Activated CD4-positive, alpha-beta T cell treated with anti-CD3 and anti-CD28 coated beads, Interleukin-10, Interleukin-2, amounts not matched to agents 100 ng/mL and 50 ng/mL, durations not matched to agents 16 hours and 8 hours (primary cell): ENCODE measurements at regions not wholly inside any gene's neighbourhood (a gene's known extent, or its start where the extent isn't known, plus 50 kb on each side); places are given as distances from the start of the nearest gene placed in this dataset.

Source experiments
- DNase-seq: peaks from one replicate; pipeline ENCODE4 v3.0.0-alpha.2; 2020

- no peak for DNase-seq
Observed at GRCh38 chr5:68408345-68408871, 192.9 kb downstream of the PIK3R1 start.

- DNase-seq: no peak
Observed at GRCh38 chr5:68409259-68409658, 193.7 kb downstream of the PIK3R1 start.

DNA sequence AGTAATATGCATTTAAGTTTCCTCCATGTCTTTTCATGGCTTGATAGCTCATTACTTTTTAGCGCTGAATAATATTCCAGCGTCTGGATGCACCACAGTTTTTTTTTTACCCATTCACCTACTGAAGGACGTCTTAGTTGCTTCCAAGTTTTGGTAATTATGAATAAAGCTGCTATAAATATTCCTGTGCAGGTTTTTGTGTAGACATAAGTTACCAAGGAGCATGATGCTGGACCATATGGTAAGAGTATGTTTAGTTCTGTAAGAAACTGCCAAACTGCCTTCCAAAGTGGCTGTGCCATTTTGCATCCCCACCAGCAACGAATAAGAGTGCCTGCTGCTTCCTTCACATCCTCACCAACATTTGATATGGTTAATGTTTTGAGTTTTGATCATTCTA lies 195.6 kb downstream of the PIK3R1 start:
- no peak for DNase-seq

DNA sequence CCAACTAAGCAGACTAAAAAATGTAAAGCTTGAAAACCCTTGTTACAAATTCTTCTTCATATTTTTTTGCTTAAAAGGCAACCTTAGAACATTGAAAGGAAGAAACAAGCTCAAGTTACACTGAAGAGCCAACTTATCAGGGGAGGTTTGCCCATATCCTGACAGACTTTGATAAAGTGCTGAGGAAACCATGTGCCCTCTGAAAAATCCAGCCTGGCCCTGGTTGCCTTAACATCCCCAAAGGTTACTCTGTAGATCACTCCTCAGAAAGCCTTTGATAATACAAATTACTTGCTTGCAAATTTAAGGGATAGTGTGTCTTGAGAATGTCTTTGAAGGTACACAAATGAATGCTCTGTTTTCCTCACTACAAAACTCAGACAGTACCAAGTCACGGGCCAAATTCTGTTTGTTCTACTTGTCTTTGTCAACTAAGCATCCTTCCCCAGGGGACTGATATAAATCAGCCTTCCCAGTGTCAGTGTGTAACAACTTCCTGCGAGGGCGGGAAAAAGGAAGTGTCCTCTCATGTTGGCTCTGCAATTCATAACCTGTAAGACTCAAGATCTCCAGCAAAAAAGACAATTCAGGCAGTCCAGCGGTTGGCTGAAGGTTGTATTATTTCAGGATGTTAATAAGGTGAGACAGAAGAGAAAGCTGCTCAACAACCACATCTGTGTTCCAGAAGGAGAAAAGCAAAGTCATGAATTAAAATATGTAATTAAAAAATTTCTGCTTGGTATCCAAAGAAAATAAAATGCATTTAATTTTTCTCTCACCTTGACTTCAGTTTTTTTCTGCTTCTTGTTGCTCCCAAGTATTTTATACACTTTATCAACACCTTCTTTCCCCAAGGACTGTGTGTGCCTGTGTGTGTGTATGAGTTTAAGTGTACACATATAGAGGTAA lies 199.9 kb downstream of the PIK3R1 start:
- DNase-seq: no peak

DNA sequence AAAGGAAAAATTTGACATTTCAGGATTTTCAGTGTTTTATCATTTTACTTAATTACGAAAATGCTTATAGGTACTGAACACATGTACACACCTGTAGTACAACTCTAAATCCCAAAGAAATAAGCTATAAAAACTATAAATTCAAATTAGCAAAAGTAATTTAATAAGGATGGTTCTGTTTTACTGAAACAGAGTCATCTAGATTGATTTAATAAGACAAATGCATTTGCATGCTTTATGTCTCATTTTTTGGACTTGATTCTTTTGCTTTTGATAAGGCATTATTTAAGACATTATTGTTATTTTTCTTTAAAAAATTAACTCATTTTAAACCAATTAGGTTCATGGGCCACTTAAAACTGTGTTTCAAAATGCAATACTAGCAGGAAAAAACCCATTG lies 201.2 kb downstream of the PIK3R1 start:
- DNase-seq: no peak

DNA sequence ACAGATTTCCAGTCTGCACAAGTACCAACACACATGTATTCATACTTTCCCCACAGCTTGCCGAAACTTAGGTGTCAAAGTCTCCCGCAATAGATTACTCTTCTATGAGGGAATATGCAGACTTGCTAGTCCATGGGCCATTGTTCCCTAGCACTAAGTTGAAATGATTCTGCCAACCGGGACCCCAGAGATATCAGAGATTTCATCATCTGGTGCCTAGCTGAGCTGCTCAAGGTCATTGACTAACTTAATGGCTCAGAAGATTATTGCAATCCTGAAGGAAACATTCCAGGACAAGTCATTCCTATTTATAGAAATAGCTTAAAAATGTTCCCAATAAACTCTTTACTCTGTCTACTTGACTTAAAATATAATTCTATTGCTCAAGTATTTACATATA lies 202.6 kb downstream of the PIK3R1 start:
- no peak for DNase-seq

GRCh38 chr5:68418680-68419079 lies 203.1 kb downstream of the PIK3R1 start:
- DNase-seq: no peak

DNA sequence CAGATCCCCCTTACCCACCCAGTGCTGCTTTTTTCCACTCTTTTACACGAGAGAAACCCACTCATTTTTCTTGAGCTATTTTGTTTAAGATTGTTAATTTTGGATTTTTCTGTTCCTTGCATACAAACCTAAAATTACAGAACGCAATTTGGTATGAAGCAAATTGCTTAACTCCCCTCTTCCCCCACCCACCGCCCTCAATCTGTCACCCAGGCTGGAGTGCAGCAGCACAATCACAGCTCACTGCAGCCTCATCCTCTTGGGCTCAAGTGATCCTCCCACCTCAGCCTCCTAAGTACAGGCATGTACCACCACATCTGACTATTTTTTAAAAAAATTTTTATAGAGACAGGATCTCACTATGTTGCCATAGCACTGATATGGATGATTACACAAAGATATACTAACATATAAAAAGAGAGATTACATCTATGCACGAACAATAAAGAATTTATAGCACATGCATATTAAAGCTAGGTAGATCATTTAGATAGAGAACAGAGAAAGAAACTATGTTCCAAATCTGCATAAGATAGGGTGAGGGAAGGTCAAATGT lies 203.6 kb downstream of the PIK3R1 start:
- DNase-seq: no peak

DNA sequence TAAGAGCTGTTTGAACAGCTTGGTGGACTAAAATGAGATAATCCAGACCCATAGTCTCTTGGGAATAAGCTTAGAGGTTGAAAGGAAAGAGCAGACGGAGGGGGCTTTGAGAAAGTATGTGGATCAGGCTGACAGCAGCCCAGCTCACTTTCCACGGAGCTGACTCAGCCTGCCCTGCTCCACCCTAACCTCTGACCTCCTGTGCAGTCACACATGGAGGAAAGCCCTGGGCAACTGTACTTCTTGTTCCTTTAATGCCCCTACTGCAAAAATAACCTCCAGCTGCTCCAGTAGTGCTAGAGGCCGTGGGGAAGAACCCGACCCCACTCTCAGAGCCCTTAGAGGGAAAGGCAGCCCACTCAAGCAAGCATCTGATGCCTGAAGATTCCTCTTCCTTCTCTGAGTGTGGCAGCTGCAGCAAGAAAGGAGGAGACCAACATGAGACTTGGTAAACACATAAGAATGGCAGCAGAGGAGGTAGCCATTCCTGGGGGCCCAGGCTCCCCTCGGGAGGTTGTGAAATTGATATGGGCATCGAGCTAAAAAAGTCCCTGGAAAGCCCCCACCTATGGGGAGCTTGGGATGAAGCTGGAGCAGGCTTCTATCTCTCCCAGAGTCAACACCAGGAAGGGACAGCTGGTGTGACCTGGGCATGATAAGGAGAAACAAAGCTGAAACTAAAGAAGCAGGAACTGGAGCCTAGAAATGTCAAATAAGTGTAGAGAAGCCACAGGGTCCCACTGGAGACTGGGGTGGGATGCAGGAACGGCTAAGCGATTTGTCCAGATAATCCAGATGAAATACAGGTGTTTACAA lies 204.3 kb downstream of the PIK3R1 start:
- DNase-seq: no peak

- DNase-seq: no peak
Observed at GRCh38 chr5:68420476-68421344, 205.2 kb downstream of the PIK3R1 start.

DNA sequence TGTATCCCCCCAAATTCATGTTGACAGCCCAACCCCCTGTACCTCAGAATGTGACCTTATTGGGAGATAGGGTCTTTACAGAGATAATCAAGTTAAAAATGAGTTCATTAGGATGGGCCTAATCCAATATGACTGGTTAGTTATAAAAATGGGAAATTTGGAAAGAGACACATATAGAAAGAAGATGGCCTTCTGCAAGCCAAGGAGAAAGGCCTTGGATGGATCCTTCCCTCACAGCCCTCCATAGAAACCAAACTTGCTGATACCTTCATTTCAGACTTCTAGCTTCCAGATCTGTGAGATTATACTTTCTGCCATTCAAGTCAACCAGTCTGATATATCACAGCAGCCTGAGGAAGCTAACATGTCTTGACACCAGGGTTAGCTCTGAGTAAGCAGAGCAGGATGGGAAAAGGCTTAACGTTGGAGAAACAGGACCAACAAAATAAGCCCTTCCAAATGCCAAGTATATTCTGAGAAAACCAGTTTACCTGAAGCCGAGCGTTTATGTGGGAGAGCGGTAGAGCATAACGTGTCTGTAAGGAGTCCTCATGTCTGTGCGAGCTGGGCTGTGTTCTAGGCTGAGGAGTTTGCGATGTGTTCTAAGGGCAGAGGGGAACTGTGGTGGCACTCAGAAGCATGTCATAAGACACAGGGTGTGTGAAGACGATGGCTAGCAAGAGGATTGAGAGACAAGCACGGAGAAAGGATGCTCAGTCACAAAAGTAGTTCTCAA lies 206.1 kb downstream of the PIK3R1 start:
- no peak for DNase-seq

- DNase-seq: peak; percentile 41
Observed at GRCh38 chr5:68423154-68423811, 207.7 kb downstream of the PIK3R1 start.

DNA sequence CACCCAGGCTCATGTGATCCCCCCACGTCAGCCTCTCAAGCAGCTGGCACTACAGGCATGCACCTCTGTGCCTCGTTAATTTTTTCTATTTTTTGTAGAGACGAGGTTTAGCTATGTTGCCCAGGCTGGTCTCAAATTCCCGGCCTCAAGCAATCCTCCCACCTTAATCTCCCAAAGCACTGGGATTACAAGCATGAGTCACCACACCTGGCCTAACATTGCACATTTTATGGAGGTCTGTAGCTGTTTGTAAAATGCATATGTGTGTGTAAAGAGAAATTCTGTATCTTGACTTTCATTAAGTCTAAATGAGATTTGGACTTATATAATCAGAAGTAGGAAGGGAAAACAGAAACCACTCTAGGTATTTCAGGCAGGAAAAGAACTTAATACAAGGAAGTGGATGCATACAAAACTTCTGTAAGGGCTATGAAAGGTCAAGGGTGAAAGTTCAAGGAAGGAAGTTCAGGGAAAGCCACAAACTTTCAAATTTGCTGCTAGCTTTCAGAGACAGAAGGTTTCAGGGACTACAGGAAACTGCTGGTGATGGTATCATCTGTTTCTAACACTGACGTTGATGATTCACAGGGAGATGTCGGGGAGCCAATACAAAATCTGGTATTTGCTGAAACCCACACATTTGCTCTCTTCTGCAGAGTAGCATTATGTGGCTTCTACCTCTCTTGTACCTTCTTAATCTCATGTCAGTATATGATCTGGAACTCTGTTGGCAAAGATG lies 209.4 kb downstream of the PIK3R1 start:
- DNase-seq: peak; percentile 84

DNA sequence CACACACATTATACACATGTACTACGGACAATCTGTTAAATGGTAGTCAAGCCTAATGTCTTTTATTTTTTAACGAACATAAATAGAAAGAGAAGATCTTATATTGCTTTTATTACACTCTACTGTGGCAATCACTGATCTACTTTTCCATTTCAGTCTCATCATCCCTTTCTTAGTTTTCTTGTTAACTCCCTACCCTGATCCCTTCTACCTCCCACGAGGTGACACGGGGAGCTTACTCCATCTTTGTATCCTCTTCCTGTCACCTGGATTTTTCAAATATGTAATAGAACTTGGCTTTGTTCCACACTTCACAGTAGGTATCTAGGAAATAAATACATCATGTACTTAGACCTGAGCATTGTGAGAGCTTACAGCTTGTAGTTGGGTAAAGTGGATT lies 211.0 kb downstream of the PIK3R1 start:
- DNase-seq: no peak

GRCh38 chr5:68428231-68428811 lies 212.8 kb downstream of the PIK3R1 start:
- DNase-seq: no peak

- DNase-seq: no peak
Observed at GRCh38 chr5:68429510-68429909, 214.0 kb downstream of the PIK3R1 start.

DNA sequence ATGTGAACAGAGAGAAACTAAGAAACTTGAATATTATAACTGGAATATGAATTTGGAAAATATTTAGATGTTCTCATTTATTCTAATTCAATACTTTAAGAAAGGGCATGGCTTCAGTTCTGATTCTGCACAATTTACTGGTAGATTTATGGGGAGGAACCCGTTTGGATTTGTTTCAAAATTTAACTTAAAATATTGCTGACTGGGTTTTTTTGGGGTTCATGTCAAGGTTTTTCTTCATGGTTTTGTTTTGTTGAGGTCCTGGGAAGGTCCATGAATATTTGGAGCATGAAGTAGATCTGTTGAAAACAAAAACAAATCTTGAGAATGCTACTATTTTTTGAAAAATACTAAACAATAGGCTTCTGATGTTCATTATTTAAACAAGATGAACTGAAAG lies 214.7 kb downstream of the PIK3R1 start:
- DNase-seq: no peak

GRCh38 chr5:68431186-68431585 lies 215.6 kb downstream of the PIK3R1 start:
- DNase-seq: no peak

- DNase-seq: no peak
Observed at GRCh38 chr5:68431601-68432337, 216.2 kb downstream of the PIK3R1 start.
